OCI-LY7 (cell line): ENCODE measurements at regions not wholly inside any gene's neighbourhood (a gene's known extent, or its start where the extent isn't known, plus 50 kb on each side); places are given as distances from the start of the nearest gene placed in this dataset.

Source experiments
- EZH2phosphoT487 ChIP-seq: fragments of 200-600 bp; sonication (generic); IDR thresholded peaks from 2 replicates; pipeline ENCODE4 v1.6.1; 2018; ENCODE audit warnings: low read depth, borderline replicate concordance, mild to moderate bottlenecking, mixed run types, antibody characterized with exemption, low read length, moderate library complexity, mixed read lengths
- TF ChIP-seq, protein P1 (sequence below): fragments of 200-600 bp; sonication (generic); conservative IDR thresholded peaks from 2 replicates; pipeline ENCODE4 v1.5.1; 2014; ENCODE audit warnings: mild to moderate bottlenecking, antibody characterized with exemption, low read length, moderate library complexity, mixed read lengths

DNA sequence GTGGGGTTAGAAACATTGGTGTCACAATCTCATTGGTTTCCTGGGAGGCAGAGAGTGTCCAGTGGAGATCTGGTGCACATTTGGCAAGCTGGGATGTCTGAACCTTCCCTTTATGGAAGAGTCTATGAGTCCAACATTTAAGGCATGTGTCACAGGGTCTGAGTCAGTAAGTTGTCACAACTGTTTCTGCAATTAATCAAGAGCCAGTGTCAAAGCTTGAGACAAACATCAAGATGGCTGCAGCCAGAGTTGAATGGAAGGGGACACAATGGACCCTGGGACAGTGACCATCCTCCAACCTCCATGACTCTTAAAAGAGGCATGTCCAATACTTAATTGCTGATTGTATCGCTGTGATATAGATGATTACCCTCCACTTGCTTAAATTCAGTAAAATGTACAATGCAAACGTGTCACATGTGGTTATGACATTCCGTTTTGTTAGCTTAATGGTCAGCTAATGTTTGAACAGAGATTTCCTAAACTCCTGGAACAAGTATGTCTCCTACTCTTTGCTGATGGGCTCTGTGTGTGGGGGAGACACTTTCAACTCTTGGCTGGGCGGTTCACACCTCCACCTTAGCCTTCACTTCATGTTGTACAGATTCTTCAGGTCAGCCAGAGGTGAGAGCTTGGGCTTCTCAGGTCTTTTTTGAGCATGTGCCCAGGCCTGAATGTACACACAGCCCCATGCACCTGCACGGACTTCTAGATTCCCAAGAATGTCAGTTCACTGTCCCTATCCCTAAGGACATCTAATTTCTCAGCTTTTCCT is 79.9 kb upstream of the PRR23E start:
- TF ChIP-seq, protein P1, sequence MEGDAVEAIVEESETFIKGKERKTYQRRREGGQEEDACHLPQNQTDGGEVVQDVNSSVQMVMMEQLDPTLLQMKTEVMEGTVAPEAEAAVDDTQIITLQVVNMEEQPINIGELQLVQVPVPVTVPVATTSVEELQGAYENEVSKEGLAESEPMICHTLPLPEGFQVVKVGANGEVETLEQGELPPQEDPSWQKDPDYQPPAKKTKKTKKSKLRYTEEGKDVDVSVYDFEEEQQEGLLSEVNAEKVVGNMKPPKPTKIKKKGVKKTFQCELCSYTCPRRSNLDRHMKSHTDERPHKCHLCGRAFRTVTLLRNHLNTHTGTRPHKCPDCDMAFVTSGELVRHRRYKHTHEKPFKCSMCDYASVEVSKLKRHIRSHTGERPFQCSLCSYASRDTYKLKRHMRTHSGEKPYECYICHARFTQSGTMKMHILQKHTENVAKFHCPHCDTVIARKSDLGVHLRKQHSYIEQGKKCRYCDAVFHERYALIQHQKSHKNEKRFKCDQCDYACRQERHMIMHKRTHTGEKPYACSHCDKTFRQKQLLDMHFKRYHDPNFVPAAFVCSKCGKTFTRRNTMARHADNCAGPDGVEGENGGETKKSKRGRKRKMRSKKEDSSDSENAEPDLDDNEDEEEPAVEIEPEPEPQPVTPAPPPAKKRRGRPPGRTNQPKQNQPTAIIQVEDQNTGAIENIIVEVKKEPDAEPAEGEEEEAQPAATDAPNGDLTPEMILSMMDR = no peak
- no peak for TF ChIP-seq EZH2phosphoT487
